ENCODE measurements at regions not wholly inside any gene's neighbourhood (a gene's known extent, or its start where the extent isn't known, plus 50 kb on each side); places are given as distances from the start of the nearest gene placed in this dataset.

DNA sequence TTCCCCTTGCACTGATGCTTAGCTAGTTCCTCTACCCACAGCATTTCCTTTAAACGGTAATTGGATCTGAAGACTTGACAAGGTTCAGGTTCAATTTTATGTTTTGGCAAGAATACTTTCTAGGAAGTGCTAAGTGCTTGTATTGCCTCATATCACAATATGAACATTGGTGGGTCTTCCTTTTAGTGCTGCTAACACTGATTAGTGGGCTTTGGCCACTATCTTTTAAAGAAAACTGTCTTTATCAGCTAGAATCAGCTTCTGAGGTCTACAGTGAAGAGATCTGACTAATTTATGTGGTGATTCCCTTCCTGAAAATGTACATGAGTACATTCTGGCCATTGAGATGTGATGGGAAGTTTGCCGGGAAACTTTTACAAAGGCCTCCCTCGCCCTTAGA, 316.7 kb upstream of the KLF3 start:
- DNase-seq = no peak

DNA sequence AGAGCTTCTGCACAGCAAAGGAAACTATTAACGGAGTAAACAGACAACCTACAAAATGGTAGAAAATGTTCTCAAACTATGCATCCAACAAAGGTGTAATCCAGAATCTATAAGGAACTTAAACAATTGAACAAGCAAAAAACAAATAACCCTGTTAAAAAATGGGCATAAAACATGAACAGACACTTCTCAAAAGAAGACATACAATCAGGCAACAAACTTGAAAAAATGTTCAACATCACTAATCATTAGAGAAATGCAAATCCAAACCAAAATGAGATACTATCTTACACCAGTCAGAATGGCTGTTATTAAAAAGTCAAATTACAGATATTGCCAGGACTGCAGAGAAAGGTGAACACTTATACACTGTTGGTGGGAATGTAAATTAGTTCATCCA, 309.6 kb upstream of the KLF3 start:
- no peak for DNase-seq

DNA sequence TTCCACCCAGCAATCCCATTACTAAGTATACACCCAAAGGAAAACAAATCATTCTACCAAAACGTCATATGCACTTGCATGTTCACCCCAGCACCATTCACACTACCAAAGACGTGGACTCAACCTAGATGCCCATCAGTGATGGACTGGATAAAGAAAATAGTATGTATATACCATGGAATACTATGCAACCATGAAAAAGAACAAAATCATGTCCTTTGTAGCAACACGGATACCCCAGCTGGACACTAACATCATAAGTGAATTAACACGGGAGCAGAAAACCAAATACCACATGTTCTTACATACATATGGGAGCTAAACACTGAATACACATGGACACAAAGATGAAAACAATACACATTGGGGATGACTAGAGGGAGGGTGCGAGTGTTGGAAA, 309.1 kb upstream of the KLF3 start:
- DNase-seq = no peak

DNA sequence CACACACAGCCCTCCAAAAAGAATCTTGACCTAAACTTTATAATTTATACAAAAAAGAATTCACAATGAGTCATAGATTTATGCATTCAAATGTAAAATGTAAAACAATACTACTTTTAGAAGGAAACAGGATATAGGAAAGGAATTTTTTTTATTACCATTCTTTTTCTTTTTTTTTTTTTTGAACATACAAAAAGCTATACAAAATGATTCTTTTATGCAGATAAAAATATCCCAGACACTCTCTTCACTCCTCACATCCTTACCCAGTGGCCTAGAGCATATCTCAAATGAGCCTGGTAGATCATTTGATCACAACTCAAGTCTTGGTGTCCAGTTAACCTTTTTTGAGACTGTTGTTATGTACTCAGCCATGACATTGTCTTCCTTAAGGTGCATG, 307.3 kb upstream of the KLF3 start:
- no peak for DNase-seq

DNA sequence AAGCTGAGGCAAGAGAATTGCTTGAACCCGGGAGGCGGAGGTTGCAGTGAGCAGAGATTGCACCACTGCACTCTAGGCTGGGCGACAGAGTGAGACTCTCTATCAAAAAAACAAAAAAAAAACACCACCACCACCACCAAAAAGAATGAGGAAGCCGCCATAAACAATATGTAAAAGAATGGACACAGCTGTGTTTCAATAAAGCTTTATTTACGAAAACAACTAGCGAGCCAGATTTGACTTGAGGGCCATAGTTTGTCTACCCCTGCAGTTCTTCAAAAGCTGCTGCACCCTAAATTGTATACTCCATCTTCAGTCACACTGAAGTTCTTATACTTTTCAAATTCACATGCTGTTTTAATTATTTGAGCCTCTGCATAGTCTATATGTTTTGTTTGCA, 306.5 kb upstream of the KLF3 start:
- DNase-seq = no peak

DNA sequence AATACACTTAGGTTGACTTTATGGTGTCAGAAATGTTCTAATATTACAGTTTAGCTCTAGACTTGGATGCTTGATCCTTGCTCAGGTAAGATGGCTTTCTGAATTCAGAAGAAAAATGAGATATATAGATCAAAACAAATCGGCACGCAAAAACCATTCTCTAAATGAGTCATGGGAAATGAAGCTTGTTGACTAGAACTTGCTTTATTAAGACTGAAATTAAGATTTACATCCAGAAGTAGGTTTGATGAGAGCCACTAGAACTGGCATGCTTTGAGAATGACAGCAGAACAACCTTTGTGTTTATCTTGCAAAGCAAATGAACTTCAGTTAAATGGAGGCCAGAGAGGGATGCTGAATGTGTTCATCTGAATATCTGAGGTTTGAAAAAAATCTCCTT, 304.9 kb upstream of the KLF3 start:
- no peak for DNase-seq

DNA sequence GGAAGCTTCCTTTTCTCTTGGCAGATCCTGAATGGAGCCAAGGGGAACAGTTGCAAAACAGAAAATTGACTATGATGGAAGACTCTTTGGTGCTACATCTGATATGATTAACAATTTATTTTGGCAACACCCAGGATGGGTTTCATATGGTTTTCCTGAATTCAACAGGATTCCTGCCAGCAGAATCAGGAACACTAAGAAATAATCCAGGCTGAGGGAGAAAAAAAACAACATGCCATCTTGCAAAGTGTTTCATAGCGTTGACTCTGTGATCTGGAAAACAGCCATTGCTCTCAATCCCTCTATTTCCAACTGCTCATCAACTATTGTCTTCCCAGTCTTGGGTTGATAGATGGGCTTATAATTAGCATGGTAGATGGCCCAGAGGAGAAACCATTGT, 303.8 kb upstream of the KLF3 start:
- no peak for DNase-seq

DNA sequence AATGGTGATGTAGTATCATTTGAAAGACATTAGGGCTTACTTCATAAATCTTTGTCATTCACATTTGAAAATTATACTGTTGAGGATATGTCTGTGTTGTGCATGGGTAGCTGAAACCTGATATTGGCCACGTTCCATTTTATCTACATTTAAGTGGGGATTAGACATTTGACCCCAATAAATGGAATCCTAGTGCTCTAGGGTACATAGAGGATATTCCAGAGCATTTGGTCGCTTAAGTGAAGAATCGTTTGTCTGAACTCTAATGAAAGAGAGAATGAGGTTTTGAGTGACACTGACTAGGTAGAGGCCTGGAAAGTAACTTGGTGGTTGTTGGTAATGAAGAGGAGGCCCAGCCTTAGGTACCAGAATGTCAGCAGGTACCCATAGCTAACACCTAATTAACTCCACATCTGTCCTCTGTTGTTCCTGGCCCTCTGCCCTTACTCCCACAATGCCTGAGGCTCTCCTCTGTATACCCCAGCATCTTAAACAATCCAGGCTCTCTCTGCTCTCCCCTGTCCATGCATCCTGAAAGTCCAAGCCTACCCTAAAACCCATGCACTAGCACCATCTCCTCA, 299.5 kb upstream of the KLF3 start:
- DNase-seq = no peak

DNA sequence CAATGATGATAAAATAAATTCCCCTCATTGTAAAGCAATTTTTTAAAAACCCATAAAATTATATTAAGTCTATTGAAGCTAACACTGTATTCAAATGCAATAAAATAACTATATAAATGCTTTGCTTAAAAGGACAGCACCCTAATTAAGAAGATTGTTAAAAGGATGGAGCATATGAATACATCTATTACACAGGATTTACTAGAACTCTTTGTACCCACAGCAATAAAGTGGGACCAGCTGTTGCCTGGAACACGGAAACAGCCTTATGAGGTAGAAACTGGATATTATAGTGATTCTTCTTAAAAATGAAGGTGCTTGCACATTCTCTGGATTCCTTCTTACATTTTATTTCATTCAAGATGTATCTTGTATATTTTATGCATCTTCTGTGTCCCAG, 298.7 kb upstream of the KLF3 start:
- DNase-seq = no peak

DNA sequence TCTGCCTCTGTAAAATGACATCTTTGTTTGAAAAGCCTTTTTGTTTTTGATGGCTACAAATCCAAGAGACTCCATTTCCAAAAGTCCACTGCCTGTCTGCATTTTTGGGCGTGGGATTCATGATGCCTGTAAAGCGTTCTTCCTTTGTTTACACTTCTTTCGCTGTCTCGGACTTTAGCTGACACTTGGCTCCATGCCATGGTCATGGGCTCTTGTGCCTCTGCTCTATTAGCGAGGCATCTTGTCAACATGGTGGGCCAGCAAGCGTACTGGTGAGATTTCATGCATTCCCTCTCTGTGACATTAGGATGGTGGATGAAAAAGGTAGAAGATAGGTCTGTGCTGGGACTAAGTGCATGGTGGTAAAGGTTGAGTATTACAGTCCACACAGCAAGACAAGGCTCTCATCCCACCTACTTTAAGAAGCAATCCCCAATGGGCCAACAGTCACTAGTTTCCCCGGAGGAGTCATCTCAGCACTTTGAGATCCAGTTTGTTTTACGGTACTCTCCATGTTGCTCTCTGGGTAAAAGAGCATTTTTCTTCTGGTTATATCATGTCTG, 298.2 kb upstream of the KLF3 start:
- DNase-seq = no peak

DNA sequence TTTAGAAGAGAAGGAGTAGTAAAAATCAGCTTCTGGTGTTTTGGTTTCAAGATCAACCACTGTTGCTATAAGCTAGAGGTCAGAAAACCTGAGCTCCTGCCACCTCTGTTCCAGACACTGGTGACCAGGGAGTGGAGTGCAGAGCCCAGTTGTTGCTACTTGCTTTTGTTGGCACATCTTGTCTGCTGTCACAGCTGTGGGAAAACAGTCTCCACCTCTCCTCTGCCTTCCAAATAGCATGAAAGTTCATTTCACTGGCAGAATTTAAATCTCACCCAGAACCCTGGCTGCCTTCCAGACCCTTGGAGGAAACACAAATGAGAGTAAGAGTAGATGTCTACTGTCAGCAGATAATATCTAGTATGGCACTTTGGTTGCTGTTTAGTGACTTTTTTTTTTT, 297.5 kb upstream of the KLF3 start:
- DNase-seq = no peak

DNA sequence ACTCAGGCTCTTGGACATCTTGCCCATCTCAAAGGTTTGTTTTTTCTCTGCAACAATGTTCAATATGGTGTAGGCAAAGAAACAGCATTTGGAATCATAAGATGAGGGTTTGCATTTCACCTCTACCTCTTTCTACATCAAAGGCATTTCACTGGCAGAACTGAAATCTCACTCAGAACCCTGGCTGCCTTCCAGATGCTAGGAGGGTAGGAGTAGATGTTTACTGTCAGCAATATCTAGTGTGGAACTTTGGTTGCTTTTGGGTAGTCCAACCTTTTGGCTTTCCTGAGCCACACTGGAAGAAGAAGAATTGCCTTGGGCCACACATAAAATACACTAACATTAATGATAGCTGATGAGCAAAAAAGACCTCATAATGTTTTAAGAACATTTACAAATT, 297.0 kb upstream of the KLF3 start:
- no peak for DNase-seq

DNA sequence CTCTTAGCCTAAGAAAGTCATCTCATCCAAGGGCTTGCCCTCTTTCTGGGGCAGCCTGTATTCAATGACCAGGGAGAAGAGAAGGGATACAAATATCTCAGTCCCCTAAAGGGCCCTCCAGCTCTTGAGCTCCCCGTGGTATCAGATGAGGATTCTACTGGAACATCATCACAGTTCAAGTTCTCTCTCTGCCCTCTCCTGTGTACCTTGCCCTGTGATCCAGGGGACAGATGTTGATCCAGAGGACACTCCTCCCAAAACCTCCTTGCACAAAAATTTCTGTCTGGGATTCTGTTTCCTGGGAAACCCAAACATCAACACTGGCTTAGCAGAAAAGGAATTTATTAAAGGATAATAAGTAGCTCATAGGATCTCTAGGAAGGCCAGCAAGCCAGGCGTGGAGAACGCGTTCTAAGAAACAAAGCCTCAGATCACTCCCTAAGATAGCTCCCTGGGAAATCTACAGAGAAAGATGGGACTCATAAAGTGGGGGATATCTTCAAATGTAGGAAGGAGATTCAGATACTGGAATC, 296.3 kb upstream of the KLF3 start:
- no peak for DNase-seq

DNA sequence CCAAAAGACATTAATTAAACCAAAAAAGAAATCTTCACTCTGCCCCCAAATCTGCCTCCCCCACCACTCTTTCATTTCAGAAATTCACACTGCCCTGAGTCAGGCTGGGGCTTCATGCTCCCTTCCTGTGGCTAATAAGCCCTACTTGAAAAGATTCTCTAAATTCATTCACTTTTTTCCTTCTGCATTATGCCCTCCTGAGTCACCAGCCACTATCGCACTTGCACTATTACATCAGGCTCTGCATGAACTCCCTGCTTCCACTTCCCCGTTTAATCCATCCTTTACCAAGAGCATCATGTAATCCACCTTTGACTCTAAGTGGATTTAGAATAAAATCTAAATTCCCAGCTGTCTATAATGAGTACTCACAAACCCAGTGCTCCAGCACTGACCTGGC, 295.4 kb upstream of the KLF3 start:
- DNase-seq = no peak

DNA sequence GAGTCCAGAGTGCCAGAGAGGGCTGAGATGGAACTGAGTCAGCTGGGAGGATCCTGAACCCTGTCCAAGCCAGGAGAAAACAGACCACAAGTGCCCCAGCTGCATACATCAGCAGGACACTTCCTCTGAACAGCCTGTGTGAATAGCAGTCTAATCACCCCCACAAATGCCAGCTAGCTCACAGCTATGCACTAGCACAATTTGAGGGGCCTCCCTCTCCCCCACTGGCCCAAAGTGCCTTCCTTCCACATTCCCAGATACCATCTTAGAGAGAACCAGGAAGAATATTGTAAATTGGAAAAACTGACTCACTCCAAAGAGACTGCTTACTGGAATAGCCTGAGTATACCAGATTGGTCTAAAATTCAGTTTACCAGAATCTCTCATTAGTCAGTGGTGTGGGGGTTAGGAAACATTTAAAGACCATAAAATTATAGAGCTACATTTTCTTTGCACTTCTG, 292.6 kb upstream of the KLF3 start:
- no peak for DNase-seq

DNA sequence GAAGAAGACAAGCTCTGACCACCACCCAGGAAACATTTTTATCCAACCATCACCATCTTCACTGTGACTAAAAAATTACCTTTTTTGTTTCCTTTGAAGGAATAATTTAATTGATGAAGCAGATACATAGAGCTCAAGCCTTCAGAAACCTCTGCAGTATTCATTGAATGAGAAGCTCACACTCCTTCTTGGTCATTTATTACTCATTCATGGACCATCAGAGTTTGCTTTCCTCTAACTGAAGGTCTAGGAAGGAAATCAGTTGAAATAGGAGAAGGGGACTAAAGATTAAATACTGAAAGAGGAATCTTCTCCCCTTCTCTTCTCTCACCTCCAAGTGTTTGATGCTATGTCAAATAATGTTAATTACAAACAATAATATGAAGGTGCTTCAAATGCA, 290.6 kb upstream of the KLF3 start:
- DNase-seq = no peak

DNA sequence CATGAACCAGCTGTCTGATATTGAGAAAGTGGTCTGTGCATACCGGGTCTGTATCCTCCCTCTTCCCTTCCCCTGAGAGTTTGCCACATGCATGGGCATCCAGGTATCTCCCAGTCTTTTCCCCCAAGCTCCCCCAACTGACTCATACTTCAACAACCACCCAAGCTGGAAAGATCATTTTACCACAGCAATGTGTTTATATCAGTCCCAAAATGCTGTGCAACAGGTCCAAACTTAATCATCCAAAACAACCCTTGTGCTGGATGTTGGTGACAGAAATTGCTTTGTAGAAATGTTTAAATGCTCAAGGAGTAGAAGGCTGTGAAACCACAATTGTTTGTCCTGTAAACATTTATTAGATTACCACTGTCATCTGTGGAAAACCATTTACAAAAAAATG, 286.8 kb upstream of the KLF3 start:
- no peak for DNase-seq

DNA sequence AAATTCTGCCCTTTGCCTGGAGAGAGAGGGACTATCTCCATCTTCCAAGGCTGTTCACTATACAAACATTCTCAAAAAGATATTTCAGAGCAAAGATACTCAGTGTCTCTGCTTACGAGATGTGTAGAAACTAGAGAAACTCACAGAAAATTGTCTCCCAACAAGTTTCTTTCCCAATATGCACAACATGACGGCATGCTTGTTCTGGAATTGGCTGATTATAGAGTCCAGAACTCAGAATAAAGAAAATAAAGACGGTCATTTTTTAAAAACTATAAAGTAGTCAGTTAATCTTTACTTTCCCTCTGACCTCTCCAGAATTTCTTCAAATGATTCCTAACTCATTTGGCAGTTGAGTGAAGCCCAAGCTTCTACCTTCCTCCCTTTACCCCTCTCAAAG, 285.5 kb upstream of the KLF3 start:
- no peak for DNase-seq

DNA sequence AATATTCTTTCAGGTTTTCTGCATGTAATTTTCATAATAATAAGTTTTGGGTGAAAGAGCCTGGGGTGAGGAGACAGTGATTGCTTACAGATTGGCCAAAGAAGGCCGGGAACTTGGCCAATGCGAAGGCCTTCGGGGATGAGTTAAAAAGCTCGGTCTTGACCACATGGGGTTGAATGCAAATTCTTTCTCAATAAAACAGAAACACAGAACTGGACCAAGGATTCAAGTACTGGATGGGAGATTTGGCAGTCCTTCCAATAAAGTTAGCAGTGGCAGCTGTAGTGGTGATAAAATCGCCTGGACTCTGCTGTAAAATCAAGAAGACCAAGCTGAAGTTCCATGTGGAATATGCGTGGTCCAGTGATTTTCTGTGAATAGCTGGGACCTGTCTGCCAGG, 282.2 kb upstream of the KLF3 start:
- DNase-seq = no peak

DNA sequence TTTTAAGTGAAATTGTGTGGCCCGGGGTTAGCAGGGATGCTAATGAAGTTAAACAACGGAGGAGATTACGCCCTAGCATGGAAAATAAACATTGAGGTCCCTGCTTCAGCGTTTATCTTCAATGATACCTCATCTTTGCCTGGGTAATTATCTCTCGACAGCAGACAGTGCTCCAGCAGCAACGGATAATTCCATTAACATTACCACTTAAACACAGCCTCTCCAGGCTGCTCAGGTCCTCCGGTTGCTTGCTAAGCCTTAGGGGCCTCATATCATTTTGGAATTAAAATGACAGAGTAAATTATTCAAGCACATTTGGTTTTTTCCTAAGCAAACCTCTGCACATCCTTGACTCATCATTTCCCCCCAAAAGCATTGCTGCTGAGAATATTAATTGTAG, 281.5 kb upstream of the KLF3 start:
- no peak for DNase-seq

DNA sequence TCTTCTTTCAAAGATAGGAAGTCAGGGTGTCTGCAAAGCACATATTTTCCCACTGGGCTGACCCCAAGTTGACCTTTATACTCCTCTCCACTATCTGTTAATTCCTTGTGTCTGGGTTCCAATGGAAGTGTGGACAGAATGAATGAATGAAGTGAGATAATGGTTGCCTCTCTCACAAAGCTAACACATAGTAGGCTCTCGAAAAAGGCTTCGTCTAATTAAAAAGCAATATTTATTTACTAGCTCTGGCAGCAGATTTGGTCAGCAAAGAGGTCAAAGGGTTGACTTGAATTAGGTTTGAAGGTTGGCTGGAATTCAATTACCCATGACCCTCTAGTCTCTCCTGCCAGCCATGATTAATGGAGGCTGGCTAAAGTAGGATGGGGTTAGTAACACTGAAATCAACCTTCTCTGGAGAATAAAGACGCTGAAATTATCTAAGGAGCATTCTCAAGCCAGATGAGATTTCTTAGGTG, 280.3 kb upstream of the KLF3 start:
- DNase-seq = no peak

DNA sequence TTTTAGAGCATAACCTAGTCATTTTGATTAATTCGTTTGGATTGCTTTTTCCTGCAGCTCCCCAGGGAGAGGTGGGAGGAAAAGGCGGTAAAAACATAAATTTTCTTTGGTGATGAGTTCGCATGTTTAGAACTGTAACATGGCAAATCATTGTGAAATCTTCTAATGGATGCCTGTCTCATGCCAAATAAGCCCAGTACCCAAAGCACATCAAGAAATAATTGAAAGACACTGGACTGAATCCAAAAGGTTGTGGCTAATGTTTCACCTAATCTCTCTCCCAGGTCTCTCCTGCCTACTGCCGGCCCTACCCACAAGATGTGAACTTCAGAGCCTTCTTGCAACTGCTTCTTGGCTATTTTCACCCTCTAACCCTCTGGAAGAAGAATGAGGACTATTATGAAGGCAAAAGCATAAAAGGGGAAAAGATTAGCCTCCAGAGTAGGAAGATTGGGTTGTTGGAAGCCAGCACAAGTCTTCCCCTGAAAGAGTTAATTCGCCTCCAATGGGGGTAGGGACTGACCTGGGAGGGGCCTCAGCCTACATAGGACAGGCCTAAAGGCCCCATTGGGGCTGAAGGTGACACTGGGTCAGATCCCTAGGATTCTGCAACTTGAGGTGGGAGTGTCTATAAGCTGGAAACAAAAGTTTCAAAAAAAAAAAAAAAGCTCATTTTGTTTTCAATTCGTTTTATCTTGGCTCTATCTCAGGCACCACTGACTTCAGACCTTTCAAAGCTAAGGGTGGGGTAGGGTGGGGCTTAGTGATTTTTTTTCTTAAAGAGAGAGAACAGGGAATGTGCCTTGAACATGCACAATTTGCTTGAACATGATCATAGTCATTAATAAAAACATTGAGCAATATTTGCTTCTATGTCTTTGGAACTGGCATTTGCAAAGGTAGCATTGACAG, 278.6 kb upstream of the KLF3 start:
- DNase-seq = no peak

DNA sequence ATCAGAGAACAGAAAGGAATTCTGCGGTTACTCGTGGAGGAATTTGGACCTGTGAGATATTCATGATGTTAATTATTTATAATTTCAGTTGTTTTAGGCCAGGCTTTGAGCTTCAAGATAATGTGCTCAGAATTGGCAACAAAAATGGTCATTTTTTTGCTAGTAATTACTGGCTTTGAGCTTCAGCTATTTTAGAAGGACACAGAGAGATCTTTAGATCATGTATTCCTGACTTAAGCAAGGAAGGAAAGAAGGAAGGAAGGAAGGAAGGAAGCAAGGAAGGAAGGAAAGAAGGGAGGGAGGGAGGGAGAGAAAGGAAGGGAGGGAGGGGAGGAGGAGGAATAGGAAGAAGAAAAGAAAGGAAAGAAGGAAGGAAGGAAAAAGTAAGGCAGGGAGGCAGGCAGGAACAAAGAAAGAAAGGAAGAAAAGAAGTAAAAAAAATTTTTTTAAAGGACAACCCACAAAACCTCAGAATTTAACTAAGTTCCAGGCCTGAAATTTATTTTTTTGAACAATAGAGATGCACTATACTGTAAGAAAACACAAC, 277.9 kb upstream of the KLF3 start:
- no peak for DNase-seq
